AG09319 (cell line): ENCODE measurements at regions not wholly inside any gene's neighbourhood (a gene's known extent, or its start where the extent isn't known, plus 50 kb on each side); places are given as distances from the start of the nearest gene placed in this dataset.

ENCODE experiments used
- DNase-seq: peaks from one replicate; pipeline ENCODE4 v3.0.0-alpha.2; 2010; ENCODE audit warnings: low read depth; ENCODE audit errors: extremely low read depth
- TF ChIP-seq, protein P1 (sequence below): IDR thresholded peaks from 2 replicates; pipeline ENCODE4 v1.5.1; 2011; ENCODE audit warnings: low read depth, mild to moderate bottlenecking, inconsistent platforms, low read length, moderate library complexity

DNA sequence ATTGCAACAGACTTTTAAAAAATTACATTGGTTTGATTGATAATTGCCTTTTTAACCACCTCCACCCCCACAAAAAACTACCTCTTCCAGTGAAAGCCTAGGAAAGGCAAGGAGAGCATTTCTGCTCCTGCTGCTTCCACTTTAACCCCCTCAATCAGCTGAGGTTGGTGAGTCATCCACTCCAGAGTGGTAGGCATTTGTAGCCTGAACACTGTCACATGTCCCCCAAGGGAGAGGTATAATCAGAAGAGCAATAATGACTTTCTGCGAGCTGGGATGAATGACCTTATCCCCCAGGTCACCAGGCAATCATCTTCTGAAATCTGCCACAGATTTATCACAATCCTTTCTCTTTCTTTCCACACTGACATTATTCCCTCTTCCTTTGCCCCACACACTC is 126.6 kb upstream of the CAMK1G start:
- DNase-seq, result no peak
- TF ChIP-seq, protein P1, sequence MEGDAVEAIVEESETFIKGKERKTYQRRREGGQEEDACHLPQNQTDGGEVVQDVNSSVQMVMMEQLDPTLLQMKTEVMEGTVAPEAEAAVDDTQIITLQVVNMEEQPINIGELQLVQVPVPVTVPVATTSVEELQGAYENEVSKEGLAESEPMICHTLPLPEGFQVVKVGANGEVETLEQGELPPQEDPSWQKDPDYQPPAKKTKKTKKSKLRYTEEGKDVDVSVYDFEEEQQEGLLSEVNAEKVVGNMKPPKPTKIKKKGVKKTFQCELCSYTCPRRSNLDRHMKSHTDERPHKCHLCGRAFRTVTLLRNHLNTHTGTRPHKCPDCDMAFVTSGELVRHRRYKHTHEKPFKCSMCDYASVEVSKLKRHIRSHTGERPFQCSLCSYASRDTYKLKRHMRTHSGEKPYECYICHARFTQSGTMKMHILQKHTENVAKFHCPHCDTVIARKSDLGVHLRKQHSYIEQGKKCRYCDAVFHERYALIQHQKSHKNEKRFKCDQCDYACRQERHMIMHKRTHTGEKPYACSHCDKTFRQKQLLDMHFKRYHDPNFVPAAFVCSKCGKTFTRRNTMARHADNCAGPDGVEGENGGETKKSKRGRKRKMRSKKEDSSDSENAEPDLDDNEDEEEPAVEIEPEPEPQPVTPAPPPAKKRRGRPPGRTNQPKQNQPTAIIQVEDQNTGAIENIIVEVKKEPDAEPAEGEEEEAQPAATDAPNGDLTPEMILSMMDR, result no peak

GRCh38 chr1:209457401-209458125 is 126.0 kb upstream of the CAMK1G start:
- TF ChIP-seq, protein P1, result no peak
- no peak for DNase-seq

DNA sequence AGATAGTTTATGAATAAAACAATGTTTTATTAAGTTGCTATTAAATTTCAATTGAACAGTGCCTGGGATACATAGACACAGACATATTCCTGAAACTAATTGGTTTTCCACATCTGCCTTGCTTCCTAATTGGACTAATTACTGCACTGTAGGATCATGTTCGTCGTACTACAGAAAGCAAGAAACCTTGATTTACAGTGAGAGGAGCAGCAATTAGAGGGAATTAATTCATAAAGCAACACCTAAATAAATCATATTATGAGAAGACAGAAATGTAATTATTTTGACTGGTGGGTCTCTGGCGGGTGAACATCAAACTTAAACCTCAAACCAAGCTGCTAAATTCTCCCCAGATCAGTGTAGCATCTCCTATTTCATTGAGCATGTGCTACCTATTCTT is 124.6 kb upstream of the CAMK1G start:
- TF ChIP-seq, protein P1, result no peak
- DNase-seq, result no peak

- TF ChIP-seq, protein P1, result no peak
- no peak for DNase-seq
Measured at GRCh38 chr1:209461168-209461567, 122.3 kb upstream of the CAMK1G start.

GRCh38 chr1:209462433-209462832 is 121.1 kb upstream of the CAMK1G start:
- TF ChIP-seq, protein P1, result no peak
- DNase-seq, result no peak

- TF ChIP-seq, protein P1, result no peak
- no peak for DNase-seq
Measured at GRCh38 chr1:209463441-209463840, 120.1 kb upstream of the CAMK1G start.

DNA sequence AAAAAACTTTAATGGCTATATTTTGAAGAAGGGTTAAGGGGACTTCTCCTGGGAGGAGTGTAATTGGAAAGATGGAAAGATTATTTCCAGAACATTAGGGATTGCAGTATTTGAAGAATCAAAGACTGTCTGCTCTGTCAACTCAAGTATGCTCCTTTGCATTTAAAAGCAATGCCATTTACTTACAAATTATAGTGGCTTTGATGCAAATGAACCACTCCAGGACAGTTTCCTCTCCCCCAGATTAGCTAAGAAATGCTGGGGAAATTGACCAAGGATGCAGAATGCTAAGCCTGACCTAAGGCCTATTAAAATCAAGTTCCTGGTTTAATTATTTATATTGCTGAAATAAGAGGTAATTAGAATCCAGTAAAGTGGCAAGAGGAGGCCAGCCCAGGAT is 110.5 kb upstream of the CAMK1G start:
- no peak for DNase-seq

More for the DNA sequence above, 110.5 kb upstream of the CAMK1G start:
- TF ChIP-seq, protein P1, result no peak
